Endodermal cell (in vitro differentiated cells): ENCODE measurements at regions not wholly inside any gene's neighbourhood (a gene's known extent, or its start where the extent isn't known, plus 50 kb on each side); places are given as distances from the start of the nearest gene placed in this dataset.
A peak's percentile ranks its signal among the peaks of the same experiment; 100 is the strongest.
"Not testable (repeated sequence)": the region's sequence is repeated elsewhere in the genome, so short reads cannot be mapped to it uniquely, and the experiment has no call there.

Experiments
- DNase-seq: peaks from one replicate; pipeline ENCODE4 v3.0.0-alpha.2; 2017
- H3K27ac ChIP-seq: 2 replicates; pipeline ENCODE4 v1.5.1; 2013; ENCODE audit warnings: mild to moderate bottlenecking, low read depth, low read length, moderate library complexity
- H3K27me3 ChIP-seq: 2 replicates; pipeline ENCODE4 v1.6.1; 2013; ENCODE audit warnings: mild to moderate bottlenecking, low read length, moderate library complexity; ENCODE audit not compliant: insufficient read depth, control insufficient read depth, poor library complexity, severe bottlenecking
- H3K36me3 ChIP-seq: 2 replicates; pipeline ENCODE4 v1.7.0; 2013; ENCODE audit warnings: mild to moderate bottlenecking, low read length, moderate library complexity; ENCODE audit not compliant: control insufficient read depth, insufficient read depth
- H3K4me1 ChIP-seq: one replicate; pipeline ENCODE4 v1.7.0; 2013; ENCODE audit warnings: low read length; ENCODE audit not compliant: control insufficient read depth, insufficient read depth
- H3K4me3 ChIP-seq: 2 replicates; pipeline ENCODE4 v1.5.1; 2013; ENCODE audit warnings: mild to moderate bottlenecking, low read length, moderate library complexity
- H3K9ac ChIP-seq: 2 replicates; pipeline ENCODE4 v1.6.1; 2013; ENCODE audit warnings: mild to moderate bottlenecking, low read length, moderate library complexity; ENCODE audit not compliant: poor library complexity, severe bottlenecking; ENCODE audit errors: extremely low read depth
- H3K9me3 ChIP-seq: 2 replicates; pipeline ENCODE4 v1.6.1; 2013; ENCODE audit warnings: mild to moderate bottlenecking, low read length, moderate library complexity; ENCODE audit not compliant: control insufficient read depth
- H3K27ac Mint-ChIP-seq: 2 replicates; pipeline ENCODE4 v1.8.0; 2020; ENCODE audit warnings: mixed read lengths
- H3K27me3 Mint-ChIP-seq: 2 replicates; pipeline ENCODE4 v1.8.0; 2021; ENCODE audit warnings: mild to moderate bottlenecking, mixed read lengths; ENCODE audit not compliant: insufficient read depth
- H3K36me3 Mint-ChIP-seq: 2 replicates; pipeline ENCODE4 v1.8.0; 2020; ENCODE audit warnings: low read depth, mixed read lengths
- H3K4me1 Mint-ChIP-seq: 2 replicates; pipeline ENCODE4 v1.8.0; 2020; ENCODE audit warnings: mixed read lengths
- H3K4me3 Mint-ChIP-seq: 2 replicates; pipeline ENCODE4 v1.8.0; 2020; ENCODE audit warnings: mild to moderate bottlenecking, moderate library complexity, mixed read lengths
- H3K9me3 Mint-ChIP-seq: 2 replicates; pipeline ENCODE4 v1.8.0; 2020; ENCODE audit warnings: mild to moderate bottlenecking, mixed read lengths
- WGBS, 2 experiments: methylation state at CpG; one replicate each; pipeline versions ENCODE4 v1.1.5 to v1.1.7; 2013; ENCODE audit warnings: missing lambda C conversion rate in 2 of 2, mixed read lengths in 1 of 2; ENCODE audit not compliant: insufficient coverage in 1 of 2, insufficient read length in 1 of 2; 5-methylcytosine and 5-hydroxymethylcytosine counted together

DNA sequence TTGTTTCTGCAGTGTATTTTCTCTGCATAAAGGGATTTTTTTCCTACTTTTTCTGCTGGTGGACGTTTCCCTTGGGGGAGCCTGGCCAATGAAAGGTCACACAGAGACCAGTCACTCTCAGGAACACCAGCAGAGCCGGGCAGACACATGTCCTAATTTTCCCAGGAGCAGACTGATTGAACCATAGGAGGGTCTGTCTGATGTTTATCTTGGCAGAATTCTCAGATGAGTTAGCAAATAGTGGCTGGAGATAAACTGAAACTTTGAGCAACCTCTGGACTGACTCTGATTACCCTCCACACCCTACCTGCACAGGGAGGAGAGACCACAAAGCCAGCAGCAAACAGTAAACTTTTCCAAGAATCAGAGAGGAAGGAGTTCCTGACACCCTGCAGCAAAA, 90.0 kb upstream of the PLGLB2 start:
- H3K4me1 Mint-ChIP-seq, DNase-seq, H3K4me3 Mint-ChIP-seq, H3K9me3 Mint-ChIP-seq, H3K9me3 ChIP-seq, H3K4me3 ChIP-seq, H3K27ac ChIP-seq, H3K27ac Mint-ChIP-seq, H3K36me3 Mint-ChIP-seq, H3K36me3 ChIP-seq, H3K27me3 Mint-ChIP-seq, H3K27me3 ChIP-seq, H3K9ac ChIP-seq, H3K4me1 ChIP-seq: not testable (repeated sequence)
- WGBS, 2 experiments = 60% methylated on average over 1 of the region's 2 CpGs; no CpG with 5 or more reads in 1 of the 2 experiments

DNA sequence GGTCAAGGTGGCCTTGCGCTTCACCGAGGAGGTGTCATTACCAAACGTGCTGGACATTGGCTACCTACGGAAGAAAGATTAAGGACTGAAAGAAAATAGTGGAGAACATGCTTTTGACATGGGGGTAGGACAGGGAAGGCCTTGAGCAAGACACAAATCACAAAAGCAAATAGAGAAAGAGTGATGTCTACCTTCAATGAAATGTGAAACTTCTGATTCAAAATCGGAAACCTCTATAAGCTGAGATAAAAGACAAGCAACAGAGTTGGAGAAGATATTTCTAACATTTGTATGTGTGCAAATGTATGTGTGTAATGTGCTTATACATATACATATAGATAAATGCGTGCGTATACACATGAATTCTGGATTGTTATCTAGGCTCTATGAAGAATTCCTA, 89.5 kb upstream of the PLGLB2 start:
- H3K4me1 ChIP-seq, H3K27me3 ChIP-seq, H3K36me3 Mint-ChIP-seq, H3K4me1 Mint-ChIP-seq, H3K9me3 Mint-ChIP-seq, H3K9ac ChIP-seq, DNase-seq, H3K4me3 ChIP-seq, H3K9me3 ChIP-seq, H3K27ac Mint-ChIP-seq, H3K27ac ChIP-seq, H3K27me3 Mint-ChIP-seq, H3K36me3 ChIP-seq, H3K4me3 Mint-ChIP-seq: not testable (repeated sequence)
- no CpG with 5 or more reads among the region's 7 CpGs for WGBS, 2 experiments

DNA sequence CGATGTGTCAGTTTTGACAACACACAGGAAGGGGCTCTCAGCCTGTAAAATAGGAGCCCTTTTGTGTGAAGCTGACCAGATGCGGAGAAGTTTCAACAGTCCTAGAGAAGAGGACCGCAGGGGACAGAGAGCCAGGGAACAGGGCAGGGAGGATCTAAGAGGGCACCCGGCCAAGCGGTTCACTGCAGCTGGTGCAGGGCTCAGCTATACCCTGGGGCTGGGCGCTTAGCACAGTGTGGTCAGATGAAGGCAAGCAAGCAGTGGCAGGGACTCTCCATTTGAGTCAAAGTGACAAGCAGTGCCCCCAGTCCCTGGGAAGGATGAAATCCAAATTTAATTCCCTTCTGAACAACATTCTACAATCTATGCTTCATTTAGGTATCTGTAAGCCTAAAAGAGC, 88.9 kb upstream of the PLGLB2 start:
- H3K27ac Mint-ChIP-seq, H3K4me3 Mint-ChIP-seq, H3K9me3 ChIP-seq, H3K4me1 Mint-ChIP-seq, H3K27ac ChIP-seq, H3K9ac ChIP-seq, H3K36me3 Mint-ChIP-seq, H3K27me3 ChIP-seq, H3K4me1 ChIP-seq, H3K4me3 ChIP-seq, H3K36me3 ChIP-seq, H3K9me3 Mint-ChIP-seq, DNase-seq, H3K27me3 Mint-ChIP-seq: not testable (repeated sequence)
- 100% methylated on average over 4 of the region's 6 CpGs; no CpG with 5 or more reads in 1 of the 2 experiments for WGBS, 2 experiments

DNA sequence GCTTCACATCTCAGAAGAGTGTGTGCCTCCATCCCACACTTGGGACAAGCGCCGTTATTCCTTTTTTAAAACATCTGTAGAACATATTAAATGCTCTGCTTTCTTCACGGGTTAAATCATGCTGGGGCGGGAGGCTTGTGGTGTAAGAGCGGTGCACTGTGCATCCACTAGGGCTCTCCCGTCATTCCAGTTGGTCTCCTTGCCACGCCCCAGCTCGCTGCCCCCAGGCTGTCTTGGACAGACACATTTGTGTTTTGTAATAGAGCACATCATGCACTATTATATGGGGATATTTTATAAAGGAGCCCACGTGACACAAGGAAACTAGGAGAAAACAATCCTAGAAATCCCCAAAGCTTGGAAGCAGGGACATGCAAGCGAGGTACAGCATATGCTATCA, 87.7 kb upstream of the PLGLB2 start:
- H3K27ac ChIP-seq, H3K4me3 ChIP-seq, DNase-seq, H3K4me1 ChIP-seq, H3K9me3 Mint-ChIP-seq, H3K27ac Mint-ChIP-seq, H3K27me3 Mint-ChIP-seq, H3K36me3 Mint-ChIP-seq, H3K4me3 Mint-ChIP-seq, H3K27me3 ChIP-seq, H3K4me1 Mint-ChIP-seq, H3K9ac ChIP-seq, H3K36me3 ChIP-seq, H3K9me3 ChIP-seq: not testable (repeated sequence)
- 97 to 100% methylated on average over 1 to 8 of the region's 10 CpGs for WGBS, 2 experiments

DNA sequence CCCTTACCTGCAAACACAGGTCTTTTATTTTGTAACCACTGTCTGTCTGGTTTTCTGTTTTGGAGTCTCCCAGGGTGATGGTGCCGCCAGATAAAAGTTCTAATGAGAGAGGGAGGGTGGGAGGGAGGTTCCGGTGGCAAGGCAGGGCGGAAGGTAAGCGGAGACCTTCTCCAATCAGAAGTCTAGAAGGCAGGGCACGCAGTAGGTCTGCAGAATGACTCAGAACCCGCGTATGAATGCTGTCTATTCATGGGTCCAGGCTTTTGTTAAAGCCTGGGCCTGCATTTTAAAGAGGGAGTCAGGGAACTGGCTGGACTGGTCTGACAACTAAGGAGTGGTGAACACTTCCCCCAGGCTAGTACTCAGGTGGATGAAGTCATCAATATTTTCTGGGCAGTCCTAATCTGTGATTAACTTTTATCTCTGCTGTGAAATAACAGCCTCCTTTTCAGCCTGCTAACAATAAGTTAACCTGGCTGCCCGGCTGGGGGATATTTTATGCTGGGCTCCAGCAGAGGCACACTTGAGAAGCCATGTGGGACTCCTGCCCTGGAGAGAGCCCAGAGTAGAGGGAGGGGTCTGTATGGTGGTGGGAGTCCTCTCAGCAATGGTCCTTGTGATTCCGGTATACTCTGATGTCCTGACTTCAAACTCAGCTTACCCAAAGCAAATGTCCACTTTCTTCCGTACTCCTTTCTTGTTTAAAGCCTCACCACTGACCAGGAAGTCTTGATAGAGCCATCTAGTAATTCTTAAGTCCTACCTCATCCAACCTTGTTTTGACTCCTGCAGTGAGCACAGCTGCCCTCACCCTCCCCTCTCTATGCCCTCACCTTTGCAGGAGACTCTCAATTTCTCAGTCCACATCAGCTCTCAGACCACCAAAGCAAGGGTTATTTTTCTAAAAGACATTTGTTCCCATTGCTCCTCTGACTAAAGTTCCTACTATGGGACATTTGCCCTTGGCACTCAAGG, 85.3 kb upstream of the PLGLB2 start:
- not testable (repeated sequence) for H3K27ac Mint-ChIP-seq, H3K4me3 Mint-ChIP-seq, H3K27me3 ChIP-seq, H3K4me1 Mint-ChIP-seq, H3K9me3 ChIP-seq, H3K9me3 Mint-ChIP-seq, H3K27me3 Mint-ChIP-seq, H3K4me1 ChIP-seq, H3K9ac ChIP-seq, H3K36me3 ChIP-seq, H3K27ac ChIP-seq, H3K4me3 ChIP-seq, H3K36me3 Mint-ChIP-seq
- DNase-seq = peak; percentile 78
- 64% methylated on average over 7 of the region's 10 CpGs; no CpG with 5 or more reads in 1 of the 2 experiments for WGBS, 2 experiments

DNA sequence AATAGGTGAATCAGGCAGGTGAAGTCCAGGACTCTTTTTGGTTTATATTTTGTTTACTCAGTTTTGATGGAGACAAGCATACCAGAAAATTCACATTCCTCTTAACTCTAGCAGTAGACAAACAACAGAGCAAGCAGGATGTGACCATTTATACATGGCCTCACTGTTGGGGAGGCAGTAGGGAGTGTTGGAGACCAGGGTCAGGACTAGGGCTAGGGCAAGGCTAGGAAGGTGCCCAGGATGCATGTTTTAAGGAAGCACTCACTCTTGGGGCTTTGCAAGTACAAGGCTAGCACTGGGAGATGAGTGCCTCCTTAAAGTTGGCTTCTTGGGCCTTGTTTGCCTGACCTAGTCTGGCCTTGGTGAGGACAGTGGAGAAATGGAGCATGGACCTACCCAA, 84.5 kb upstream of the PLGLB2 start:
- not testable (repeated sequence) for H3K36me3 Mint-ChIP-seq, H3K9me3 ChIP-seq, H3K9me3 Mint-ChIP-seq, H3K9ac ChIP-seq, H3K36me3 ChIP-seq, H3K27ac Mint-ChIP-seq, DNase-seq, H3K27ac ChIP-seq, H3K4me3 Mint-ChIP-seq, H3K4me3 ChIP-seq, H3K4me1 Mint-ChIP-seq, H3K27me3 ChIP-seq, H3K4me1 ChIP-seq, H3K27me3 Mint-ChIP-seq

DNA sequence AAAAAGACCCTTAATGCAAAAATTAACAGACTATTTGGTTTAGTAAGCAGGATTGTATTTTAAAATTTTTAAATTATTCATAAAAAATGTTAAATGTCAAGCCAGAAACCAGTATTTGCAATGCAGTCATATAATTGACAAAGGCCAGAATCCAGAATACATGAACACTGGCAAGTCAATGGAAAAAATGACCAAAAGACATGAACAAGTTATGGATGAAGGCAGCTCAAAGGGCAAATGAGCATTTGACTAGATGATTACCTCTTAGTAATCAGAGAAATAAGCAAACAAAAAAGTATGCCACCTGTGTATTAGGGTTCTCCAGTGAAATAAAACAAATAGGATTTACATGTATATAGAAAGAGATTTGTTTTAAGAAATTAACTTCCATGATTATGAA, 80.9 kb upstream of the PLGLB2 start:
- not testable (repeated sequence) for H3K27ac ChIP-seq, H3K27ac Mint-ChIP-seq, H3K9me3 ChIP-seq, H3K4me1 ChIP-seq, H3K4me3 ChIP-seq, H3K27me3 Mint-ChIP-seq, DNase-seq, H3K36me3 ChIP-seq, H3K4me1 Mint-ChIP-seq, H3K4me3 Mint-ChIP-seq, H3K36me3 Mint-ChIP-seq, H3K9ac ChIP-seq, H3K9me3 Mint-ChIP-seq, H3K27me3 ChIP-seq
